H4 (cell line): ENCODE measurements at regions not wholly inside any gene's neighbourhood (a gene's known extent, or its start where the extent isn't known, plus 50 kb on each side); places are given as distances from the start of the nearest gene placed in this dataset.
A peak's percentile ranks its signal among the peaks of the same experiment; 100 is the strongest.

ENCODE experiments used
- DNase-seq: peaks from one replicate; pipeline ENCODE4 v3.0.0-alpha.2; 2015; ENCODE audit warnings: low spot score

DNA sequence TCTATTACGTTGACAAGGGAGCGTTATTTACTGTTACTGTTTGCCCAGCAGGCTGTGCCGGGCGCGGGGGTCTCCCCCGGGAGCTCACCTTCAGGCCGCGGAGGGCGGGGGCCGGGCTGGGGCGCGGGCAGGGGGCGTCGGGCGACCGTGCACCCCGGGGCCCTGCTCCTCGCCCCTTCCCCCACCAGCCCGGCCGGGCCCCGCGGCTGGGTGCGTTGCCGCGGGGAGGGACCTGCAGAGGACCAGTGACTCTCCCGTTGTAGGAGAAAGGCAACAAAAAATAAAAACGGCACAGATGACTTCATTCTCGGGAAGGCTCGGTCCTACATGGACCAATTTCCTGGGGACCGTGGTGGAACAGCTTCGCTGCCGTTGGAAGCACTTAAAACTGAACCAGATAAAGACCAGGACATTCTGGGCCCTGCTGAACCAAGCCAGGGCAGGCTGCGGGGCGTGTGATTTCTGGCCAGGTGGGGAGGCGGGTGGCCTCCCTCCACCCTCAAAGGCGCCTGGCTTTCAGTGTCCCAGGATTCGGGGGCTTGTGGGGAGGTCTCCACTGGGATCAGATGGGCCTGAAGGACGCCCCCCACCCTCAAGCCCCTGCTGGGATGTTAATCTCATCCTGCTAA is 57.4 kb downstream of the IGLL1 start:
- no peak for DNase-seq

DNA sequence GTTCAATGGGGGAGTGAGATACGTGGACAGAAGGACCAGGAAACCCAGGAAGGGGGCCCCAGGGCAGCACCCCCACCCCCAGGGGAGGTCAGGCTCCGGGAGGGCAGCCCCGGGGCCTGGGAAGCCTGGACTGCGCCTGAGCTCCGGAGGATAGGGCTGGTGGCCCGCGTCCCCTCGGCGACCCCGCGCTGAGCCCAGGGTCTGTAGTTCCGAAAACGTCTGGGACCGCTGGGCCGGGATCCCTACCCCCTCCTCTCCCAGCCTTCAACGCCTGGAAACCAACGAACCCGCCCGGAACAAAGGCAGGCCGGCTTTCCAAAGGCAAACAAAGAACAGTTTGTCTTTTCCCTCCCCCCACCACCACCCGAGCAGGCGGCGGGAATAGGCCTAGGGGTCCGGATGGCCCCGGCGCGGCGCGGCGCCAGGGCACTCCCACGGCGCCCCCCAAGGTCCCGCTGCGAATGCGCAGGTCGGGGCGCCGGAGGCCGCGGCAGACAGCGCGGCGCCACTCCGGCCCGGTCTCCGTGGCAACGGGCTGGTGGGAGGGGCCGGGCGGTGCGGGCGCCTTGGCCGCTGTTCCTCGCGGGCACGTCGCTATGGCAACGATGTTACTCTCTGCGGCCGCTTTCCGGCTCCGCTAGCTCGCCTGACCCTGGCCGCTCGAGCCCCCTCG is 58.5 kb downstream of the IGLL1 start:
- DNase-seq: peak; percentile 81

DNA sequence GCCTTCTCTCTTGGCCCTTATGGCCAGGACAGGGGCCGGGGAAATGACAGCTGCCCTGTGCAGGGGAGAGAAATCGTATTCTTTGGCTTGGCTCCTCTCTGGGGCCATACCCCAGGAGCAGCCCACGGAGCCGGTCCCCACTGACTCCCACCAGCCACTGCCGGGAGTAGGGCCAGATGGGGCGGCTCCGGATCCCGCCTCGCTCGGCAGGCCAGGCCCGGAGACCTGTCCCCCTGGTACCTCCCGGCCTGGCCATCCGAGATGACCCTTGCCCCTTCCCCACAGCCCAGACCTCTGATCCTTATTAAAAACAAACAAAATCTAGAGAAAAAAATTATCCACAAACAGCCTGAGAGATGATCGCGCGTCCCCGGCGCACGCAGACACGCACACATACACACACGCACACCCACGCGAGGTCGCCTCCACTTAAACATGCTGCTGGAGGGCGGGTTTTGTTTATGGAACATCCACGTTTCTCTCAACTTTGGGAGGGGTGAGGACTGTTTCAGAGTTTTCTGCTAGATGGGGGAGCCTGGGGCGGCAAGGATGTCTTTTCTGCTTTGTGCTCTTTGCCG is 59.1 kb downstream of the IGLL1 start:
- no peak for DNase-seq

DNA sequence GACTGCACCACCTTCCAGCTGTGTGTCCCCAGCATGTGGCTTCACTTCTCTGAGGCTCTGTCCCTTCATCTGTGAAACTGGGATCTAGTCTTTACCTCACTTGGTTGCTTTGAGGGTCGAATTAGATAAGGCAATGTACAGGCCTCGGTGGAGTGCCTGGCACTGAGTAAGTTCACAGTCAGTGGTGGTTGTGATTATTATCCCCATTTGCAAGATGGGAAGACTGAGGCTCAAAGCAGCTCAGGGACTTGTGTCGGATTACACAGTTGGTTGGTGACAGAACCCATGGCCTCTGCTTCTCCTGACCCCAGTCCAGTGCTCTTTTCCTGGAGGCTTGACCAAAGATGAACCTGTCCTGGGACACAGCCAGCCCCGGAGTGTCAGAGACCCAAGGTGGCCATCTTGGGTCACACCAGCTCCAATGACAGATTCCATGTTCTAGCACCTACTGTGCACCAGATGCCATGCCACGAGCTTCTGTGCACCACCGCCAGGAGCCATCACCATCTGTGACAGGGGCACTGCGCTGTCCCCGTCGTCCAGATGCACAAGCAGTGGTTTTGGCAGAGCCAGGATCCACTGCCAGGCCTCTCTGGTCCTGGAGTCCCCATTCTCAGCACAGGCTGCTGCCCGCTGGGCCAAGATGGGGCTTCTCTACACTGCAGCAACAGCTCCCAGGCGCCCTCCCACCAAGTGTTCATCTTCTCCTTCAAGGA is 60.5 kb downstream of the IGLL1 start:
- no peak for DNase-seq

DNA sequence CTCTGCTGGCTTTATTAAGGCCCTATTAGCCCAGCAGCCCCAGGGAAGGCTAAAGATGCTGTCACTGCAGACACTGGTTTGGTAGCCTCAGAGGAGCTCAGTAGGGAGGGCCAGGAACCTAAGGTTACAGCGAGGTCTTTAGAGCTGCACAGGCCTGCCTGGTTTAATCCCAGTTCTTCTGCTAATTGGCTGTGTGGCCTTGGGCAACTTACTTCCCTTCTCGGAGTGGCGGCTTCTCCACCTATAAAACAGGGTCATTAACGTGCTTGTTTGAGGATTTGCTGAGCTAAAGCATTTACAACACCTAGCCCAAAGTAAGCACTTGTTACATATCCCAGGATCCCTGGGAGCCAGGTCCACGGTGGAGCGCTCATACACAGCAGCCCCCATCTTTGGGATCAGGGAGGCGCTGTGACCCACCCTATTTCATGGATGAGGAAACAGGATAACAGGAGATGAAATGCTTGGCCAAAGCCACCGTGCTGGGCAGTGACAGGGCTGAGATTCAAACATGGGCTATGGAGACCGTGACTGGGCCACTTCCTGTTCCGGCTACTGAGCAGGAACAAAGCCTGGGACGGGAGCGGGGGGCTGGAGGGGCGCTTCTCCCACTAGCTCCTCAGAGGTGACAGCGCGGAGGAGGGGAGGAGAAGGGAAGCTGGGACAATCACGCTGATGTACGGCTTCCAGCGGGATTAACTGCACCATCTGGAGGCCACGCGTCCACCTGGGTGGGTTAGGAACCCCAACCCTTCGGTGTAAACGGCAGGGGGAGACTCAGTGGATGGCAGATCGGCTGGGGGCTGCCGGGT is 61.5 kb downstream of the IGLL1 start:
- no peak for DNase-seq

DNA sequence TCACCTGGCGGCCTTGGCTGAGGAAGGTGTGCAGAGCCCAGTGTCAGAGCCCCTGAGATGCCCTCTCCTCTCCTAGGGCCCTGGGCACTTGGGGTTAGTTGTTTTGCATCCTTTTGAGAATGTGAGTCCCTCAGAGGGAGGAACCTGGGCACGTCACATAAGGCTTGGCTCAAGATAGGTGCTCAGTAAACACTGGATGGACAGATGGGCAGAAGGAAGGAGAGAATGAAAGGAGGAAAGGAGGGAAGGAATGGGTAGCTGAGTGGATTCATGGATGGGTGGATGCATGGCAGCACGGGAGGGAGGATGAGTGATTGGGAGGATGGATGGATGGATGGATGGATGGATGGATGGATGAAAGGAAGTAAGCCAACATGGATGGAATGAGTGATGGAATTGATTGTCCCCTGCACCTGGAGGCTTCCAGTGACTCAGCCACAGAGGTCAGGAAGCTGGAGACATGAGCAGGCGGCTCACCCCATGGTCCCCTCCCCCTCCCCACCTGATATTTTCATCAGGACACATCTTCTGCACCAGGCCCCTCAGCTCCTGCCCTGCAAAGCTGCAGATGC is 62.2 kb downstream of the IGLL1 start:
- DNase-seq: no peak

DNA sequence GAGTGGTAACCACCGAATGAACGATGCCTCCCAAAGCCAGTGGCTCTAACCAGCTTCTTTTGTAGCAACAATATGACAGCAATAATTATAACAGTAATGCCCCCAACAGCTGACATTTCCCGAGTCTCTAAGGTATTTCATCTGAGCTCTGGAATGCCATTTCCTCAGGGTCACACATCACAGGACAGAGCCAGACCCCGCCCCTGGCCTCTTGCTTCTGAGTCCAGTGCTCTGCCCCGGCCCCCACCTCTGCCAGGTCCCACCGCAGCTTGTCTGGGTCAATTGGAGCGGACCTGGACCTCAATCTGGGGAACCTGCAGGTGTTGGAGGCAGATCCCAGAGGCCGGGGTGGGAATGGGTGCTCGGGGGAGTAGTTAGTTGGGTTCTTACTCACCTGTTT is 63.8 kb downstream of the IGLL1 start:
- DNase-seq: no peak

DNA sequence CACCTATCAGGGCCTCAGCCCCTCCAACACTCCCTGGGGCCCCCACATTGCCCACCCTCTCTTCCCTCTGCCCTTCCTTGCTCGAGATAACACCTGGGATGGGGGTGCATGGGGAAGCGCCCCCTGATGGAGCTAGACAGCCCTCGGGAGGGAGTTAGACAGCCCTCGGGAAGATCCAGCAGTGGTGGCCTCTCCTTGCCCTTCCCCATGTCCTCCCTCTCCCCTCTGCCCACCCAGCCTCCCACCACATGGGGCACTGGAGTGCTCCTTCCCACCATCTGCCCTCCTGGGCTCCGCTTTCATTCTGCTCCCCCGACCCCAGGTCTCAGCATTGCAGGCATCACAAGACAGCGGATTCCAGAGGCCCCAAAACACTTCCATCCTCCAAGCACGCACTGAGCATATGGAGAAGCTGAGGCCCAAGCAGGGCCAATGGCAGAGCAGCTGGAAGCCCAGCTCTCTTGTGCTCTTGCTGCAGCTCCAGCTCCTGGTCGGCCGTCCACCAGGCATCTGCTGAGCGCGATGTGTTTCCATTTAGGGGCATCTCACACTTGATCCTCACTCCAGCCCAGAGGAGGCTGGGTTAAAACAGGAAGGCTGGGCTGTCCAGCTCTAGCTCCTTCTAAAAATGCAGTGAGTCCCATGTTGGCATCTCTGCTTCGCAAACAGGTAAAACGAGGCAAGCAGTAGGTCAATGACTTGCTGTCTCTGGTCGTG is 65.6 kb downstream of the IGLL1 start:
- no peak for DNase-seq

DNA sequence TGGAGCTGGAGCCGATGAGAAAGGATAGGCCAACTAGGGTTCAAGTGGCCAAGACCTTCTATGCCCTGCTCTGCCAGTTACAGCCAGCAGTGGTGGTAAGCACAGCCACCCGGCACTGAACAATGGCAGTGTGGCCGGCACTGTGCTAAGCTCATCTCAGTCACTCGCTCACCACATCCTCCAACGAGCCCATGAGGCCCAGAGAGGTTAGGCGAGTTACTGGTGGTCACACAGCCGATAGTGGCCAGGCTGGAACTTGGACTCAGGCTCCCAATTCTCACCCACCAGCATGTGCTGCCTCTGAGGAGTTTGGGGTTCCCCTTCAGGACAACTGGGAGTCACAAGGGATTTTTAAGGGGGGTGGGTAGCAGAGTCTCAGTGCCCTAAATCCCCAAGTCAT is 66.4 kb downstream of the IGLL1 start:
- no peak for DNase-seq

DNA sequence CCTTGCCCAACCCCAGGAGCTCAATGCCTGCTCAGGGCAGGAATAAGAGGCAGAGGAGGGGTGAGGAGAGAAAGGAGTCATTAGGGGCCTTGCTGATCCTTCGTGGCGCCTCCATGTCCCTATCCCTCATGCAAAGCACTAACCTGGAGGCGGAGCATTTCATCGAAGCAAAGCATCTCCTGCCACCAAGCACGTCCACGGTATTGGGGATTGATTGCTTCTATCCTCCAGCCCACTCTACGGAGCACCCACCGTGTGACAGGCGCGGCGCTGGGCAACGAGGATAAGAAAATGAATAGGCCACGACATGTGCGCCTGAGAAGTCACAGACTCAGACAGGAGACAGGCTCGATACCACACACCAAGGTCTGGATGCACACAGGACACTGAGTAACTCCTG is 67.0 kb downstream of the IGLL1 start:
- no peak for DNase-seq

DNA sequence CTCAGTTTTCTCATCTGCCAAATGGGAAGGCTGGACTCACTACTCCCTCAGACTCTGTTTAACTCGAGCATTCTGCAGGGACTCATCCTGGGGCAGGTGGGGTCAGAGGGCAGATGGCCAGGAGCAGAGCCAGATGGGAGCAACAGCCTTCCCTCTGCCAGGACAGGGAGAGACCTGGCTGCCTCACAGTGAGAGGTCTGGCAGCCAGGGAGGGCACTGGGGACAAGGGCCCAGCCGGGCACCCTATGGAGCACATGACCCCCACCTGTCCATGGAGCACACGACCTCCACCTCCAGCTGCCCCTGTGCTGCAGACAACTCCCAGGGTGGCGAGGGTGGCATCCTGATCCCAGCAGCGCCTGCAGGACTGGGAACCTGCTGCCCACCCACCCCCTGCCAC is 67.4 kb downstream of the IGLL1 start:
- no peak for DNase-seq

DNA sequence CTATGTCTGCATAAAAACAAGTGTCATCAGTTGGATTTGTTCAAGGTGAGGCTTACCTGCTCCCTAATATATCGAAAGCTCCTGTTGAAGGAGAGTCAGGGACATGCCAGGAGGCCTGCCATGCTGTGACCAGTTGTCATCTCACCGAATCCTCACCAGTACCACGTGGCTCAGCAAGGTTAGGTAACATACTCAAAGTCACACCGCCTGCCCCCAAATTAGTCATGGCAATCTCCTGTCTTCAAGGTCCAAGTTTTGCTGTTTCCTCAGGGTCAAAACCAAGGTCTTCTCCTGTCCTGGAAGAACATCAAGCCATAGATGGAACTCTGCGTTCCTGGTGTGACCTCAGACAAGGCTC is 67.8 kb downstream of the IGLL1 start:
- DNase-seq: no peak

DNA sequence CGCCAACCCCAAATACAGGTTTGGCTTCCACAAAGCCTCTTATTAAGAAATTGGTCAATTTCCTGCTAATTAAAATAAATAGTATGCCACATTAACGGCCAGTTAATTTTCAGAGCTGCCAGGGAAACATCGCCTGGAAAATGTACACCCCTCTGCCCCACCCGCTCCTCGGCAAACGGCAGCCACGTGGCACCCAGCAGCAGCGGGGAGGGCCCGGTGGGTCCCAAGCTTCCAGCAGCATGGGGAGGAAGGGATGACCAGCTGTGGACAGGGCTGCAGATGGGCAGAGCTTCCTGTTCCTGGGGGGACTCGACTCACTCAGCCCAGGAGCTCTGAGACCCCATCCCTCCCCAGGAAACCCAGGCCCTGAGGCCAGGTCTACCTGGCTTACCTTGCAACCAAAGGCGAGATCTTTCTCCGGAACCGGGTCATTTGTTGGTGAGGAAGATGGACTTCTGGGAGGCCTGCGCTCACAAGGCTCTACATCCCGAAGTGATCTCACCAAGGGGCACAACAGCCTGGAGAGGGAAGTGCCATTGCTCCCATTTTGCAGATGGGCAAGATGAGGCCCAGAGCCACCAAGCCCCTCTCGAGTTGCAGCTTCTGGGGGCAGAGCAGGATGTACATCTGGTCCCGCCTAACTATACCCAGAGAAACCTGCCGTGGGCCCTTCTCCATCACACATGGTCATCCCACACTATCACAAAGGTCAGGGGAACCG is 68.3 kb downstream of the IGLL1 start:
- no peak for DNase-seq

DNA sequence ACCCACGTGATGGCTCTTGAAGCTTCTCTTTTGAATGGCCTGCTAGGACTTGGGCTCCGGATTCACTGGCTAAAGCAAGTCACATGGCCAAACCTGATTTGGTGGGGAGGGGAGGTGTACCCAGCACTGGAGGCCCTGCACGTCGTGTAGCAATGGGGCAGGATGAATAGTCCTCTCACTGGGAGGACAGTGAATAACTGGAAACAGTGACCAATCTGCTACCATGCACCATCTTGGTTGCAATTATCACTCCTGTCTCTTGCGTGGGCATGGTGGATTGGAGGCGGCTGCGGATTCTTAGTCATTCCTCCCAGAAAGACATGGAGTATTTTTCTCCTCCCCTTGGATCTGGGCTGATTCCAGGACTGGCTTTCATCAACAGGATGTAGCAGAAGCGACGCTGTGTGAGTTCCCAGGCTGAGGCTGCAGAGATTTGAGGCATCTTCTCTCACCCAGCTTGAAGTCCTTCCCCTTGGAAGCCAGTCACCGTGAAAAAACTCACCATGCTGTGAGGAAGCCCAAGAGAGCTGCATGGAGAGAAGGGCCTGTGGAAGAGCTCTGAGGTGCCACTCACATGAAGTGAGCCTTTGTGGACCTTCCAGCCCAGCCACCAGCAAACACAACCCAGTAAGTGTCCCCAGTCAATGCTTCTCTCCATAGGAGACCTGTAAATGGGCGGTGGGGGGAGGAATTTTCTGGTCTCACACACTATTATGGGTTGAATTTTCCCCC is 70.4 kb downstream of the IGLL1 start:
- peak; percentile 40 for DNase-seq

DNA sequence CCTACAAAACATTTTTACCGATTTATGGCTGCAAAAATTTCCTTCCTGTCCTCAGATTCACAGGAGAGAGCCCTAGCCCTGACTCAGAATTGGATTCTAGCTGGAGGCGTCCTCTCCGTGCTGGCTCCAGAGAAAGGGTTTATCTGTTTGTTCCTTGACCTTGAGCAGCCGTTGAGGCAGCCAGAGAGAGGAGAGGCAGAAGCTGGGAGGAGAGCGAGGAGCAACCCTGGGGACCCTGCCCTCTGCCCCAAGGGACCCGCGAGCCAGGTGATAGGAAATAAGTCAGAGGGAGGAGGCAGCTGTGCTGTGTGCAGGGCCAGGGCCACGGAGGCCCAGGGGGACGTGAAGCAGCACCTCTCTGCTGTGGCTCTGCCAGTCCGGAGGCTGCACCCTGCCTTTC is 75.6 kb downstream of the IGLL1 start:
- no peak for DNase-seq

DNA sequence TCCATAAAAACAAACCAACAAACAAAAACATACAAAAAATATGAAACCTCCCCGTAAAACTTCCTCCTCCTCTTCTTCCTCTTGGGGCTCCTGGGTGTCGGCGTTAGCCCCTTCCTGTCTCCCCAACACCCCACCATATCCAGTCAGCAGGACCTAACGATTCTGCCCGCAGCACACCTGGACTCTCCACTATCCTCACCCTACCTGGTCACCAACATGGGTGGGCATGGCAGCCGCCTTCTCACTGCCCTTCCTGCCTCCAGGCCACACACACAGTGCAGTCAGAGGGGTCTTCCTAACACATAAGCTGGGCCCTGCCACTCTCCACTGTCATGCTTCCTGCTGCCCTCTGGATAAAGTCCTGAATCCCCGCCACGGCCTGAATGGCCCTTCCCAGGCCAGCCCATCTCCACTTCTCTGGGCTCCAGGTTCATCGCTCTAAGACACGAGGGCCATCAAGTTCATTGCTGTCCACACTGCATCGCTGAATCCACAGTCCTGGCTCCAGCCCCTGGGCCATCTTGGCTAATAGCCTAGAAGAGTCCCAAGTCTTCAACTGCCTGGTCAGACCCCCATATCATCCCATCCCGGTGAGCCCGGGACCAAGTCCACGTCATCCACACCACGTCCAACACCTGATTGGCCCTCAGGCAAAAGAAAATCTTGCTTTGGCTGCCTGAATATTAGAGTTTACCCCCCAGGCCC is 76.2 kb downstream of the IGLL1 start:
- no peak for DNase-seq

DNA sequence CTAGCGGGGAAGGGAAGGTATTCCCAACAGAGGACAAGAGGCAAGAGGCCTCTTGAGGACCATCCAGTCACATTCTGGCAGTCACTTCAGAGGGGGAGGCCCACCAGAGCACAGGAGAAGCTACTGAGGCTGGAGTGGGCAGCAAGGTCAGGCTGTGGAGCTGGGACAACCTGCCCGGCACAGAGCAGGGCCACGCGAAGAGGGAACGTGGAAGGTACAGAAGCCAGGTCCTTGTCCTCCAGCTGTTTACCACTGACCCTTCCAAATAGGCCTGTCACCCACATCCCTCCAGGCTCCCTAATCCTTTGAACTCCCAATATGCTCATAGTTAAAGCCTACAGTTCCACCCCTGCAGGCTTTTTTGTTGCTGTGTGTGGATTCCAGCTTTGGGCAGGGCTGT is 76.9 kb downstream of the IGLL1 start:
- DNase-seq: no peak

DNA sequence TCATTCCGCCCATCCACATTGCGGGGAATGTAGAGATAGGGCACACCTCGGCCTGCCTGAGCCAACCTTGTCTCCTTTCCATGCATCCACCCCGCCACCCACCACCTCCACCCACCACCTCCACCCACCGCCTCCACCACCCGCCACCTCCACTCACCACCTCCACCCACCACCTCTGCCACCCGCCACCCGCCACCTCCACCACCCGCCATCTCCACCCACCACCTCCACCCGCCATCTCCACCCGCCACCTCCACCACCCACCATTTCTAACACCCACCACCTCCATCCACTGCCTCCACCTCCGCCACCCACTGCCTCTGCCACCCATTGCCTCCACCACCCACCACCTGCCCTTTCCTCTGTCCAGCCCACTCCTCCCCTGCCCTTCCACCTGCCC is 78.4 kb downstream of the IGLL1 start:
- DNase-seq: no peak

DNA sequence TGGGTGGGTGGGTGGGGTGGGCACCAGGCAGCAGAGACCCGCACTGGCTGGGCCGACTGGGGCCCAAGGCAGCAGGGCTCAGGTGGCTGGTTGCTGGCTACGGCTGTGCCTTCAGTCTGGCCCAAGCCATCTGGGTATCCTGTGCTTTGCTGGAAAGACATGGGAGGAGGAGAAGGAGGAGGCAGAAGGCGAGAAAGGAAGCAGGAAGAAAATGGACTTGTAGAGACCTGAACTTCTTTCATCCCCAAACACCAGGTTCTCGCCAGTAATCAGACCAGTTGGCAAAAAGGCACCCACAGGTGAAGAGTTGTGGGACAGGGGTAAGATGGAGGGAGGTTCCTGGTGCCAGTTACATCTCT is 78.8 kb downstream of the IGLL1 start:
- DNase-seq: no peak
